KMS-11 (cell line): ENCODE measurements at regions not wholly inside any gene's neighbourhood (a gene's known extent, or its start where the extent isn't known, plus 50 kb on each side); places are given as distances from the start of the nearest gene placed in this dataset.

Source experiments
- H2AFZ ChIP-seq: fragments of 200-600 bp; sonication (generic); 2 replicates; pipeline ENCODE4 v1.6.1; 2016; ENCODE audit warnings: antibody characterized with exemption, mixed run types, low read depth
- H3K27ac ChIP-seq: fragments of 200-600 bp; sonication (generic); 2 replicates; pipeline ENCODE4 v1.6.1; 2016; ENCODE audit warnings: mild to moderate bottlenecking, mixed run types
- H3K27me3 ChIP-seq: fragments of 200-600 bp; sonication (generic); 2 replicates; pipeline ENCODE4 v1.6.1; 2017; ENCODE audit warnings: mild to moderate bottlenecking, low read depth, mixed run types, moderate library complexity; ENCODE audit not compliant: insufficient read depth
- H3K36me3 ChIP-seq: fragments of 200-600 bp; sonication (generic); 2 replicates; pipeline ENCODE4 v1.6.1; 2017; ENCODE audit warnings: mild to moderate bottlenecking, mixed run types; ENCODE audit not compliant: insufficient read depth
- H3K4me1 ChIP-seq: fragments of 200-600 bp; sonication (generic); 2 replicates; pipeline ENCODE4 v1.6.1; 2016; ENCODE audit warnings: mild to moderate bottlenecking, low read depth, mixed run types; ENCODE audit not compliant: poor library complexity, severe bottlenecking
- H3K4me2 ChIP-seq: fragments of 200-600 bp; sonication (generic); 2 replicates; pipeline ENCODE4 v1.7.0; 2016; ENCODE audit warnings: mild to moderate bottlenecking, mixed run types
- H3K4me3 ChIP-seq: fragments of 200-600 bp; sonication (generic); IDR thresholded peaks from 2 replicates; pipeline ENCODE4 v1.6.1; 2017; ENCODE audit warnings: low read depth, low read length, mixed read lengths; ENCODE audit not compliant: insufficient read depth
- H3K79me2 ChIP-seq: fragments of 200-600 bp; sonication (generic); 2 replicates; pipeline ENCODE4 v1.6.1; 2016; ENCODE audit warnings: low read depth, mixed run types; ENCODE audit not compliant: insufficient read depth
- H3K9ac ChIP-seq: fragments of 200-600 bp; sonication (generic); 2 replicates; pipeline ENCODE4 v1.6.1; 2016; ENCODE audit warnings: mild to moderate bottlenecking, mixed run types
- H4K20me1 ChIP-seq: fragments of 200-600 bp; sonication (generic); 2 replicates; pipeline ENCODE4 v1.6.1; 2016; ENCODE audit warnings: mild to moderate bottlenecking, mixed run types; ENCODE audit not compliant: insufficient read depth
- TF ChIP-seq, protein P1 (sequence below): fragments of 200-600 bp; sonication (generic); conservative IDR thresholded peaks from 2 replicates; pipeline ENCODE4 v1.6.1; 2017; ENCODE audit warnings: low read depth, mild to moderate bottlenecking, antibody characterized with exemption, low read length, moderate library complexity, mixed read lengths

GRCh38 chr16:31700530-31701388 lies 172.8 kb upstream of the ZNF267 start:
- no peak overlapping the region for H3K27ac ChIP-seq
- peak overlapping the region; percentile 79 for H3K9ac ChIP-seq
- H3K4me1 ChIP-seq, result peaks cover 14% of the 10 kb centered on the region
- H3K4me2 ChIP-seq, result peak overlapping the region; percentile 37; the same call in 1 of the 2 replicates
- H3K36me3 ChIP-seq, result no peaks in the 10 kb centered on the region; the same call in 1 of the 2 replicates
- TF ChIP-seq, protein P1, sequence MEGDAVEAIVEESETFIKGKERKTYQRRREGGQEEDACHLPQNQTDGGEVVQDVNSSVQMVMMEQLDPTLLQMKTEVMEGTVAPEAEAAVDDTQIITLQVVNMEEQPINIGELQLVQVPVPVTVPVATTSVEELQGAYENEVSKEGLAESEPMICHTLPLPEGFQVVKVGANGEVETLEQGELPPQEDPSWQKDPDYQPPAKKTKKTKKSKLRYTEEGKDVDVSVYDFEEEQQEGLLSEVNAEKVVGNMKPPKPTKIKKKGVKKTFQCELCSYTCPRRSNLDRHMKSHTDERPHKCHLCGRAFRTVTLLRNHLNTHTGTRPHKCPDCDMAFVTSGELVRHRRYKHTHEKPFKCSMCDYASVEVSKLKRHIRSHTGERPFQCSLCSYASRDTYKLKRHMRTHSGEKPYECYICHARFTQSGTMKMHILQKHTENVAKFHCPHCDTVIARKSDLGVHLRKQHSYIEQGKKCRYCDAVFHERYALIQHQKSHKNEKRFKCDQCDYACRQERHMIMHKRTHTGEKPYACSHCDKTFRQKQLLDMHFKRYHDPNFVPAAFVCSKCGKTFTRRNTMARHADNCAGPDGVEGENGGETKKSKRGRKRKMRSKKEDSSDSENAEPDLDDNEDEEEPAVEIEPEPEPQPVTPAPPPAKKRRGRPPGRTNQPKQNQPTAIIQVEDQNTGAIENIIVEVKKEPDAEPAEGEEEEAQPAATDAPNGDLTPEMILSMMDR, result peak; percentile 65
- no peaks in the 10 kb centered on the region for H3K27me3 ChIP-seq
- no peaks in the 10 kb centered on the region for H3K79me2 ChIP-seq
- H4K20me1 ChIP-seq, result no peaks in the 10 kb centered on the region
- H2AFZ ChIP-seq, result peak overlapping the region; percentile 99
- H3K4me3 ChIP-seq, result peak overlapping the region; percentile 37

DNA sequence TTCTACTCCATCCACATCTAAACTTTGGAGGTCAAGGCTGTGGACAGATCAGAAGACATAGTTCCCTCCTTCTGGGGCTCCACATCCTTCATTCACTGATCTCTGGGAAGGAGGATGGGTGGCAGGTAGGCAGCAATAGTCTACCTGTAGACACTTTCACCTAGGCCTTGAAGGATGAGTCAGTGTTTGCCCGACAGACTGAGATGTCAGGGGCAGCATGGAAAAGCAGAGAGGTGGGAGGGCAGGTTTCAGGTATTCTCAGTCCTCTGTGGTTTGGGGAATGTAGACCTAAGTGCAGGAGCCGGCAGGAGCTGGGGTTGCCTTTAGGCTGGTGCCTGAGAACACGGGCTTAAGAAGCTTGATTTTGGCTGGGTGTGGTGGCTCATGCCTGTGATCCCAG lies 171.9 kb upstream of the ZNF267 start:
- H2AFZ ChIP-seq, result no peak overlapping the region
- TF ChIP-seq, protein P1, result no peak
- H3K9ac ChIP-seq, result no peak overlapping the region
- H3K36me3 ChIP-seq, result no peaks in the 10 kb centered on the region; the same call in 1 of the 2 replicates
- peak overlapping the region; percentile 37; the same call in 1 of the 2 replicates for H3K4me2 ChIP-seq
- H3K27me3 ChIP-seq, result no peaks in the 10 kb centered on the region
- no peaks in the 10 kb centered on the region for H3K79me2 ChIP-seq
- H3K4me3 ChIP-seq, result no peak overlapping the region
- no peaks in the 10 kb centered on the region for H4K20me1 ChIP-seq
- H3K4me1 ChIP-seq, result peaks cover 14% of the 10 kb centered on the region
- H3K27ac ChIP-seq, result no peak overlapping the region

GRCh38 chr16:31702796-31703195 lies 170.8 kb upstream of the ZNF267 start:
- H3K4me2 ChIP-seq, result no peak overlapping the region
- no peak overlapping the region for H3K27ac ChIP-seq
- H3K27me3 ChIP-seq, result no peaks in the 10 kb centered on the region
- no peaks in the 10 kb centered on the region for H3K79me2 ChIP-seq
- H3K4me1 ChIP-seq, result peaks cover 14% of the 10 kb centered on the region
- no peak overlapping the region for H3K9ac ChIP-seq
- no peak overlapping the region for H2AFZ ChIP-seq
- TF ChIP-seq, protein P1, result no peak
- no peaks in the 10 kb centered on the region; the same call in 1 of the 2 replicates for H3K36me3 ChIP-seq
- no peaks in the 10 kb centered on the region for H4K20me1 ChIP-seq
- no peak overlapping the region for H3K4me3 ChIP-seq

DNA sequence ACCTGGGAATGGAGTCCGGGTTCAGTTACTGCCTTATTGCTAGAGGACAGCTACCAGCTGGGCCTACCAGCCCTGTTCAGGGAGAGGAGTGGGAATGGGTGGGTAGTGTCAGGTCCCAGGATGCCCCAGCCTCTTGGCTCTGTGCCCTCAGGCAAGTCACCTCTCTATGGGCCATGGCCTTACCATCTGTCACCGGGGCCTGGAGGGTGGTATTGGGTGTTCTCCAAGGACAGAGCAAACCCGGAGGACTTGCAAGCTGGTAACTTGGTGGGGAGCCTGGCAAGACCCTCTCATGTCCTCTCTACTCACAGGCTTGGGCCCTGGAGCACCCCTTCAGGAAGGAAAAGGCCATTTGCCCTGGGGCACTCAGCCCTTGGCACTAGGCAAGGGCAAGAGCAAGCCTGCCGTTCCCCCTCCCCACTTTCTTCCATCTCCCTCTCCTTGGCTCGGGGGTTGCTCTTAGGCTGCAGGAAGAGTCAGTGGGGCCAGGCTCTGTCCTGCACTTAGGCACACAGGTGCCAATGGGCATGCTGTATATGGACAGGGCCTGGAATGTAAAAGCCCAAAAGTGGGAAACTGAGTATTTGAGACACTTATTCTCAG lies 170.0 kb upstream of the ZNF267 start:
- Histone ChIP-seq H3K36me3 (no peaks in the 10 kb centered on the region; the same call in 1 of the 2 replicates), H3K79me2 (no peaks in the 10 kb centered on the region), H3K27ac (no peak overlapping the region), H3K9ac (no peak overlapping the region), H4K20me1 (no peaks in the 10 kb centered on the region), H3K4me3 (no peak overlapping the region), H3K4me1 (peaks cover 14% of the 10 kb centered on the region), H3K27me3 (no peaks in the 10 kb centered on the region), H2AFZ (no peak overlapping the region), H3K4me2 (no peak overlapping the region)
- TF ChIP-seq, protein P1, result no peak
